Smooth muscle cell (in vitro differentiated cells): ENCODE measurements at regions not wholly inside any gene's neighbourhood (a gene's known extent, or its start where the extent isn't known, plus 50 kb on each side); places are given as distances from the start of the nearest gene placed in this dataset.

Experiments
- DNase-seq: peaks from one replicate; lab custom pipeline; 2025; ENCODE audit not compliant: unreplicated experiment; lab: John Stamatoyannopoulos, UW
- H2AFZ ChIP-seq: fragments of 200-600 bp; sonication (generic); 2 replicates; pipeline ENCODE4 v1.6.0; 2016; ENCODE audit warnings: antibody characterized with exemption, low read depth, mild to moderate bottlenecking
- H3F3A ChIP-seq: fragments of 200-600 bp; sonication (generic); 2 replicates; pipeline ENCODE4 v1.6.0; 2017; ENCODE audit warnings: antibody characterized with exemption, low read depth
- H3K27ac ChIP-seq: fragments of 200-600 bp; sonication (generic); 2 replicates; pipeline ENCODE4 v1.5.1; 2016; ENCODE audit warnings: low read depth, mild to moderate bottlenecking
- H3K27me3 ChIP-seq: fragments of 200-600 bp; sonication (generic); 2 replicates; pipeline ENCODE4 v1.6.1; 2016; ENCODE audit warnings: low read depth, mild to moderate bottlenecking
- H3K36me3 ChIP-seq: fragments of 200-600 bp; sonication (generic); 2 replicates; pipeline ENCODE4 v1.5.1; 2016; ENCODE audit warnings: low read depth
- H3K4me1 ChIP-seq: fragments of 200-600 bp; sonication (generic); 2 replicates; pipeline ENCODE4 v1.5.1; 2016; ENCODE audit warnings: low read depth
- H3K4me2 ChIP-seq: fragments of 200-600 bp; sonication (generic); 2 replicates; pipeline ENCODE4 v1.6.0; 2016; ENCODE audit warnings: mild to moderate bottlenecking
- H3K4me3 ChIP-seq: fragments of 200-600 bp; sonication (generic); 2 replicates; pipeline ENCODE4 v1.5.1; 2016; ENCODE audit warnings: mild to moderate bottlenecking
- H3K79me2 ChIP-seq: fragments of 200-600 bp; sonication (generic); 2 replicates; pipeline ENCODE4 v1.6.0; 2016; ENCODE audit warnings: low read depth, mild to moderate bottlenecking
- H3K9ac ChIP-seq: fragments of 200-600 bp; sonication (generic); 2 replicates; pipeline ENCODE4 v1.6.0; 2016; ENCODE audit warnings: low read depth
- H3K9me3 ChIP-seq: fragments of 200-600 bp; sonication (generic); replicated peaks from 2 replicates; pipeline ENCODE4 v1.5.1; 2016; ENCODE audit warnings: low read depth
- H4K20me1 ChIP-seq: fragments of 200-600 bp; sonication (generic); 2 replicates; pipeline ENCODE4 v1.6.0; 2016; ENCODE audit warnings: low read depth
- CTCF ChIP-seq: fragments of 200-600 bp; sonication (generic); IDR thresholded peaks from 2 replicates; pipeline ENCODE4 v1.5.1; 2017; ENCODE audit warnings: borderline replicate concordance, mild to moderate bottlenecking, antibody characterized with exemption; ENCODE audit not compliant: insufficient read depth, poor library complexity, severe bottlenecking
- WGBS: methylation state at CpG from one replicate; pipeline ENCODE4 v1.1.7; 2016; ENCODE audit warnings: low lambda C conversion rate; 5-methylcytosine and 5-hydroxymethylcytosine counted together

- DNase-seq = no peak
- H2AFZ ChIP-seq = no peak overlapping the region
- no peaks in the 10 kb centered on the region for H4K20me1 ChIP-seq
- H3K9me3 ChIP-seq = no peaks in the 10 kb centered on the region
- no peaks in the 10 kb centered on the region for H3K36me3 ChIP-seq
- no peak overlapping the region for H3K4me2 ChIP-seq
- 95% methylated on average over 6 of the region's 6 CpGs for WGBS
- H3K4me1 ChIP-seq = no peaks in the 10 kb centered on the region
- no peak overlapping the region for H3K4me3 ChIP-seq
- no peak overlapping the region for H3K27ac ChIP-seq
- H3K27me3 ChIP-seq = no peaks in the 10 kb centered on the region
- H3K79me2 ChIP-seq = no peaks in the 10 kb centered on the region
- H3F3A ChIP-seq = no peaks in the 10 kb centered on the region
- TF ChIP-seq CTCF = no peak
- no peak overlapping the region for H3K9ac ChIP-seq
These were observed 97.6 kb downstream of the TRIM29 start for GRCh38 chr11:120040151-120040840.

GRCh38 chr11:120039039-120039438 is 98.9 kb downstream of the TRIM29 start:
- H3F3A ChIP-seq = no peaks in the 10 kb centered on the region
- no peak overlapping the region for H3K9ac ChIP-seq
- no peak for DNase-seq
- H3K9me3 ChIP-seq = no peaks in the 10 kb centered on the region
- no peaks in the 10 kb centered on the region for H3K36me3 ChIP-seq
- no peaks in the 10 kb centered on the region for H3K4me1 ChIP-seq
- H3K79me2 ChIP-seq = no peaks in the 10 kb centered on the region
- 94% methylated on average over 1 of the region's 1 CpG for WGBS
- H3K27ac ChIP-seq = no peak overlapping the region
- no peak for TF ChIP-seq CTCF
- H4K20me1 ChIP-seq = no peaks in the 10 kb centered on the region
- no peak overlapping the region for H2AFZ ChIP-seq
- H3K27me3 ChIP-seq = no peaks in the 10 kb centered on the region
- H3K4me2 ChIP-seq = no peak overlapping the region
- H3K4me3 ChIP-seq = no peak overlapping the region

- Histone ChIP-seq H3K4me1 (no peaks in the 10 kb centered on the region), H3K36me3 (no peaks in the 10 kb centered on the region), H3K79me2 (no peaks in the 10 kb centered on the region), H3K27me3 (no peaks in the 10 kb centered on the region), H3K4me3 (no peak overlapping the region), H3K4me2 (no peak overlapping the region), H3K9me3 (no peaks in the 10 kb centered on the region), H3K9ac (no peak overlapping the region), H3F3A (no peaks in the 10 kb centered on the region), H4K20me1 (no peaks in the 10 kb centered on the region), H3K27ac (no peak overlapping the region), H2AFZ (no peak overlapping the region)
- no peak for DNase-seq
- WGBS = 92% methylated on average over 3 of the region's 3 CpGs
- no peak for TF ChIP-seq CTCF
These were observed 100.8 kb downstream of the TRIM29 start for GRCh38 chr11:120037111-120037510.

GRCh38 chr11:120035756-120036155 is 102.2 kb downstream of the TRIM29 start:
- H3K27me3 ChIP-seq = no peaks in the 10 kb centered on the region
- no peaks in the 10 kb centered on the region for H3K9me3 ChIP-seq
- no peak for TF ChIP-seq CTCF
- H3K27ac ChIP-seq = no peak overlapping the region
- H3K4me1 ChIP-seq = peaks cover 4% of the 10 kb centered on the region
- H3K36me3 ChIP-seq = no peaks in the 10 kb centered on the region
- H3K4me3 ChIP-seq = no peak overlapping the region
- H3K4me2 ChIP-seq = no peak overlapping the region
- 92% methylated on average over 5 of the region's 5 CpGs for WGBS
- H2AFZ ChIP-seq = no peak overlapping the region
- no peak for DNase-seq
- no peaks in the 10 kb centered on the region for H3F3A ChIP-seq
- H4K20me1 ChIP-seq = no peaks in the 10 kb centered on the region
- no peak overlapping the region for H3K9ac ChIP-seq
- no peaks in the 10 kb centered on the region for H3K79me2 ChIP-seq
